Hippocampal formation (tissue), 2 donors: ENCODE measurements at regions not wholly inside any gene's neighbourhood (a gene's known extent, or its start where the extent isn't known, plus 50 kb on each side); places are given as distances from the start of the nearest gene placed in this dataset.
"Not testable (repeated sequence)": the region's sequence is repeated elsewhere in the genome, so short reads cannot be mapped to it uniquely, and the experiment has no call there.

Experiments
- DNase-seq, 2 donors: peaks; one replicate each; lab custom pipeline; 2025; lab: John Stamatoyannopoulos, UW

DNA sequence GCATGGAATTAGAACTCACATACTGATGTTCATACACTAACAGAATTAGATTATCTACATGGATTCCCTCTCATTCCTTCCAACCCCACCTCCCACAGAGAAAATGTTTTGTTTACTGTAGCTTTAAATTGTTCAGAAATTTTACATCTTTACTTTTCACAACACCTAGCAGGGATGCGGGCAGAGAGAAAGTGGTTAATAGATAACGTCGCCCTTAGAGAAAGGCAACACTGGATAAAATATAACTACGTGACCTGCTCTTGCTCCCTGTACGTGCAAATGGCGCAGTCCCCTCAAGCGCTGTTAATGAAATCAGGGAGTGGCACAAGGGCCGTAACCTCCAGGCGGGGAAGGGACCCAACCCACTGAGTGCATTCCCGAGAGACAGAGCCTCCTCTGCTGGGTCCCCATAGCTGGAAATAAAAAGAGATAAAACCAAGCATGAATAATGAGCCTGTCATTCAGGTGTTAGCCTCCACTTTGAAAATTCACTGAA is 125.3 kb upstream of the DAPK1 start:
- no peak for DNase-seq

- not testable (repeated sequence) for DNase-seq
Observed at GRCh38 chr9:87374023-87374919, 123.4 kb upstream of the DAPK1 start.

DNA sequence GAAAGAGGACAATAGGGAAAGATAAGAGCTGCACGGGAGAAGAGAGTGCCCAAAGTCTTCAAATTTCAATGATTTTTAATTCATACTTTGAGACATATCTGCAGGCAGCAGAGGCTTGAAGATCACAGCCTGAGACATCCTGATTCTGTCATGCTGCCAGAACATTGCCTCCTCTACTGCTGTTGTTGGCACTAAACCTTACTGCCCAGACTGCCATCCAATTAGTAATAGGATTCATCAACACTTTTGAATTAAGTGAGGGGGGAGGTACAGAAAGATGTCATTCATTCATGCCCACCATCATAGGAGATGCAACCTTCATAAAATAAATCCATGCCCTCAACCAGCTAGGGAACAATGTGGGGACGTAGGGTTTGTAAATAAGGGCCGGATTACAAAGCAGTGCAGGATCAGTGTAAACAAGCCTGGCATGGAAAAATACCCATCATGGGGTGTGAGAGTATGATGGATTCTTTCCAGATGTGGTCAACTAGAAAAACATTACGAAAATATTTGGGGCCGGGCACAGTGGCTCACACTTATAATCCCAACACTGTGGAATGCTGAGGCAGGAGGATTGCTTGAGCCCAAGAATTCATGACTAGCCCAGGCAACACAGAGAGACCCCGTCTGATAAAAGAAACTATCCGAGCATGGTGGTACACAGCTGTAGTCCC is 122.1 kb upstream of the DAPK1 start:
- no peak for DNase-seq

- no peak for DNase-seq
Observed at GRCh38 chr9:87378676-87379075, 119.0 kb upstream of the DAPK1 start.

DNA sequence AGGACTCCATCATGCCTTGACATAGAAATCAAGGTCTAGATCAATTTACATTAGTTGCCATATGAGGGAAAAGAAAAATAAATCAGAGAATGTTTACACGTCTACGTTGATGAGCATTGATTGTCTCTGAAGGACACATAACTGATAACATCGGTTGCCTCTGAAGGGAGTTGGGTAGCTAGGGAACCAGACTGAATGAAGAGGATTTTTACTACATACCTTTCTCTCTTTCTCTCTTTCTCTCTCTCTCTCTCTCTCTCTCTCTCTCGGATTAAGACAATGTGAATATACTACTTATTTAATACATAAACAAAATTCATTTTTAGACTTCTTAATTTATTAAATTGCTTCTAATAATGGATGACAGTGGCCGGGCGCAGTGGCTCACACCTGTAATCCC is 118.4 kb upstream of the DAPK1 start:
- DNase-seq = no peak

- no peak for DNase-seq
Observed at GRCh38 chr9:87381050-87381711, 116.5 kb upstream of the DAPK1 start.

GRCh38 chr9:87381746-87382145 is 115.9 kb upstream of the DAPK1 start:
- no peak for DNase-seq

DNA sequence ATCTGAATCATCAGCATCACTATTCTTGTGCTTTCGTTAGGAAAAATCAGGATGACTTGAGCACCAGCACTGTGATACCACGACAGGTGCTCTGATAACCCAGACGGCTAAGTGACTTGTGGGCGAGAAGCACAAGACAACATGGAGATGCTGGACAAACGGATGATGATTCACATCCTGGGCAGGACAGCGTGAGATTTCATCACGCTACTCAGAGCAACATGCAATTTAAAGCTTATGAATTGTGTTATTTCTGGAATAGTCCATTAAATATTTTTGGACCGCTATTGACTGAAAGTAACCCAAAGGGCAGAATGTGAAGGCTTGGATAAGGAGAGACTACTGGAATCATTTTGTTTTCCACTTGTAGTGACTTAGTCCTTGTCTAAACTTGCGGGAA is 114.8 kb upstream of the DAPK1 start:
- DNase-seq = no peak

GRCh38 chr9:87383344-87384150 is 114.1 kb upstream of the DAPK1 start:
- no peak for DNase-seq

- no peak for DNase-seq
Observed at GRCh38 chr9:87386490-87387025, 111.1 kb upstream of the DAPK1 start.

GRCh38 chr9:87387351-87388011 is 110.2 kb upstream of the DAPK1 start:
- no peak for DNase-seq

- DNase-seq = not testable (repeated sequence)
Observed at GRCh38 chr9:87388708-87389107, 109.0 kb upstream of the DAPK1 start.

GRCh38 chr9:87389936-87390335 is 107.7 kb upstream of the DAPK1 start:
- no peak for DNase-seq

DNA sequence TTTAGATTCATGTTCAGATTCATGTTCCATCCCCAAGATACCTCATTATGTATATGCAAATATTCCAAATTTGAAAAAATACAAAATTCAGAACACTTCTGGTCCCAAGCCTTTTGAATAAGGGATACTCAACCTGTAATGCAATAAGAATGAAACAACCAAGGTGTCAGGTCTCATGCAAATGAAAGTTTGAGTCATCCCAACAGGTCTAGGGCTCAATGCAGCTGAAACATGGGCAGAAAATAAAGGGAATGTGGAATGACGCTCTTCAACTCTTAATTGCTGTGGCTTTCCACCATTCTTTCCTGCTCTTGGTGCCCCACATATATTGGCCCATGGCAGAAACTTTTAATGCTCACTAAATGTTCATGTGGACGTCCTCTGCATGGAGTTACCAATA is 107.3 kb upstream of the DAPK1 start:
- DNase-seq = no peak

GRCh38 chr9:87392086-87392485 is 105.6 kb upstream of the DAPK1 start:
- DNase-seq = no peak

GRCh38 chr9:87393706-87394230 is 103.9 kb upstream of the DAPK1 start:
- DNase-seq = peak in 1 of 2 donors; percentile 47

DNA sequence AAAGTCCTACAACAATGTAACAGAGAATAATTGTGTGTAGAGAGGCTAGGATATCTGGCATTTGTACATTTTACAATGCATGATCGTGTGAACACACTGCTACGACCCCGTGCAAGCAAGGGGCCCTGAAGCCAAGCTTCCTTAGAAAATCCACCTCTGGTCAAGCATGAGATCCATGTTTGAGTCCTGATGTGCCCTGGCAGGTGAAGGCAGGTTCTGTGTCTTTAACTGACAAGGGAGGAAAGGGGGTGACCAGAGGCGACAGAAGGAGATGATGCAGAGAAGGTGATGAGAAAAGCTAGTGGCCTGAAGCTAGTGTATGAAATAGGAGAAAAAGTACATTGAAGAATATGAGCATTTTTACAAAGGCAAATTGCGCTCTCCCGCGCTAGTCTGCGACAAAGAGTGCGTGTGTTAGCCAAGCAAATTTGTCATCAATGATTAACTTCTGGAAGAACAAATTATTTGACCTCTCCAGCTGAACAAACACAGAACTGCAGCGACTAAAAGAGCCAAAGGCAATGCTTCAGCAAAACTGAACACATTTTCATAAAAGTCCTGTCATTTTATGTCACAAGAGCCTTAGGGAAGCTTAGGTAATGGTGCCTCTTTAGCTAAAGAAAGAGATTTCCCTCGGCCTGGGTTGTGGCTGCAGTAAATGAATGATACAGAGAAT is 101.7 kb upstream of the DAPK1 start:
- DNase-seq = no peak

DNA sequence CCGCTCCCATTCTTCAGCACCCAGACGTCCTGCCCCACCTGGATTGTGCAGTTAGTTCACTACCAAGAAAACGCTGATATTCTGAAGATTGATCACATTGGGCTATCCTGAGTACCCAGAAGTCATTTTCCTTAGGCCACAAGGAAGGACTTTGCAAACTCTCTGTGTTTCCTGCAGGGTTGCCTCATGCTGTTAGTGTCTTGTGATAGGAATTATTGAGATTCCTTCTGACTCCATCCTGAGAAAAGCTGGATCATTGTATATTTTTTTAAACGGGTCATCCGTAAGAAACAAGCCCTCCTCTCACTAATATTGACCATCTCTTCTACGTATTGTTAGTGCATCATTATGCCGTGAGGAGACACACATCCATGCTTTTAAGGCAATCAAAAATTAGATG is 96.0 kb upstream of the DAPK1 start:
- no peak for DNase-seq

DNA sequence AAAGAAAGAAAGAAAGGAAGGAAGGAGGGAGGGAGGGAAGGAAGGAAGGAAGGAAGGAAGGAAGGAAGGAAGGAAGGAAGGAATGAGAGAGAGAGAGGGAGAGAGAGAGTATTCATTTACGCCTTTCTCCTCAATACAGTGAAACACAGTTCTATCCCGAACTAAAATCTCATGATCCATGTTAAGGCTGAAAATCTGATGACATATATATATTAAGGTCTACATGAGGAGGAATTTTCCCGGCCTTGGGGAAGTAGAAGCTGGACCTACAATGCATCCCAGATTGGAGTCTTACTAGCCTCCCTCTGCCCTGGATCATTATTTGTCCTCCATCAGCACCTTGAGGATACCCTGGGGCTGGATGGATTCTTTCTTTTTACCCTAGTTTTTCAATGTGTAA is 95.1 kb upstream of the DAPK1 start:
- no peak for DNase-seq
